ENCODE measurements at regions not wholly inside any gene's neighbourhood (a gene's known extent, or its start where the extent isn't known, plus 50 kb on each side); places are given as distances from the start of the nearest gene placed in this dataset.

DNA sequence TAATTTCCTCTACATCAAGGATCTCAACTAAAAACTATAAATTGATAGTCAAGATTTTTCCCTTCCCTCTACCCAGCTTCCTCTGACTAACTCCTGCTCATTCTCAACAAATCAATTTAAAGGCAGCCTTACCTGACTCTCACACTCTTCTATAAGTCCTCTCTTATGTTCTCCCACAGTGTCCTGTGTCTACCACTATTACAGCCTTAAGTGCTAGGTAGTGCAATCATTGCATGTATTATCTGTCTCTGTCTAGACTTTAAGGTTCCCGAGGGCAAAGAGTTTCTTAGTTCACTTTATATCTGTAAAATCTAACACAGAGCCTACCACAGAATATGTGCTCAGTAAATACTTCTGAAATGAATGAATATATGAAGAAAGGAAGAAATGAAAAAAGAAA is 123.7 kb downstream of the BTC start:
- no peak for TF ChIP-seq EZH2 (IDR thresholded peaks at IDR 0.05; ENCODE audit: low read length)
- no peak for TF ChIP-seq CTCF (optimal IDR thresholded peaks at IDR 0.05 in 1 of 3, IDR thresholded peaks at IDR 0.05 in 1 of 3, conservative IDR thresholded peaks at IDR 0.05 in 1 of 3; ENCODE audit: extremely low read depth in 1 of 3, insufficient read depth in 2 of 3, low read length in 3 of 3)
